AG09319 (cell line): ENCODE measurements at regions not wholly inside any gene's neighbourhood (a gene's known extent, or its start where the extent isn't known, plus 50 kb on each side); places are given as distances from the start of the nearest gene placed in this dataset.

Experiments used
- DNase-seq: peaks from one replicate; pipeline ENCODE4 v3.0.0-alpha.2; 2010; ENCODE audit warnings: low read depth; ENCODE audit errors: extremely low read depth
- CTCF ChIP-seq: IDR thresholded peaks from 2 replicates; pipeline ENCODE4 v1.5.1; 2011; ENCODE audit warnings: low read depth, mild to moderate bottlenecking, inconsistent platforms, low read length, moderate library complexity

- no peak for TF ChIP-seq CTCF
- no peak for DNase-seq
Observed at GRCh38 chr7:25843467-25843866, 308.5 kb upstream of the NFE2L3 start.

- no peak for TF ChIP-seq CTCF
- no peak for DNase-seq
Observed at GRCh38 chr7:25844102-25844870, 307.7 kb upstream of the NFE2L3 start.

GRCh38 chr7:25845464-25845863 lies 306.5 kb upstream of the NFE2L3 start:
- TF ChIP-seq CTCF = no peak
- no peak for DNase-seq

- peak; percentile 67 for DNase-seq
- TF ChIP-seq CTCF = no peak
Observed at GRCh38 chr7:25846722-25847121, 305.3 kb upstream of the NFE2L3 start.

GRCh38 chr7:25847336-25848070 lies 304.5 kb upstream of the NFE2L3 start:
- no peak for TF ChIP-seq CTCF
- no peak for DNase-seq

GRCh38 chr7:25849500-25850184 lies 302.4 kb upstream of the NFE2L3 start:
- DNase-seq = peak; percentile 68
- no peak for TF ChIP-seq CTCF

GRCh38 chr7:25850216-25850615 lies 301.8 kb upstream of the NFE2L3 start:
- TF ChIP-seq CTCF = no peak
- no peak for DNase-seq
